ENCODE measurements at regions not wholly inside any gene's neighbourhood (a gene's known extent, or its start where the extent isn't known, plus 50 kb on each side); places are given as distances from the start of the nearest gene placed in this dataset.

GRCh38 chr4:79473439-79473724, 65.4 kb upstream of the GK2 start:
- DNase-seq: no peak
- H3K4me3 ChIP-seq: no peak overlapping the region
- H3K27ac ChIP-seq: no peak overlapping the region
- H3K4me1 ChIP-seq: no peaks in the 10 kb centered on the region
- intact Hi-C loops (cut with DNase I): no loop called here
- H3K27me3 ChIP-seq: no peaks in the 10 kb centered on the region
- H3K36me3 ChIP-seq: no peaks in the 10 kb centered on the region
- ATAC-seq: no peak
- peaks cover 0 to 4% of the 10 kb centered on the region in 2 donors for H3K9me3 ChIP-seq
- no peak for TF ChIP-seq CTCF (IDR thresholded peaks at IDR 0.05)

- Histone ChIP-seq H3K27ac (no peak overlapping the region), H3K4me1 (no peaks in the 10 kb centered on the region), H3K36me3 (no peaks in the 10 kb centered on the region), H3K27me3 (no peaks in the 10 kb centered on the region), H3K4me3 (no peak overlapping the region), H3K9me3 (peaks cover 0 to 4% of the 10 kb centered on the region in 2 donors)
- TF ChIP-seq CTCF (IDR thresholded peaks at IDR 0.05): no peak
- DNase-seq: no peak
- peak; percentile 40 for ATAC-seq
- intact Hi-C loops (cut with DNase I): no loop called here
Measured at GRCh38 chr4:79472693-79473438, 64.8 kb upstream of the GK2 start.

GRCh38 chr4:79472036-79472435, 64.0 kb upstream of the GK2 start:
- intact Hi-C loops (cut with DNase I): no loop called here
- H3K4me3 ChIP-seq: no peak overlapping the region
- no peak for TF ChIP-seq CTCF (IDR thresholded peaks at IDR 0.05)
- peaks cover 0 to under 1% of the 10 kb centered on the region in 2 donors for H3K9me3 ChIP-seq
- no peaks in the 10 kb centered on the region for H3K4me1 ChIP-seq
- ATAC-seq (no peak), DNase-seq (no peak)
- H3K27me3 ChIP-seq: no peaks in the 10 kb centered on the region
- H3K27ac ChIP-seq: no peak overlapping the region
- H3K36me3 ChIP-seq: no peaks in the 10 kb centered on the region

GRCh38 chr4:79471309-79471708, 63.3 kb upstream of the GK2 start:
- Histone ChIP-seq H3K27me3 (no peaks in the 10 kb centered on the region), H3K27ac (no peak overlapping the region), H3K4me1 (no peaks in the 10 kb centered on the region), H3K9me3 (no peaks in the 10 kb centered on the region), H3K4me3 (no peak overlapping the region), H3K36me3 (no peaks in the 10 kb centered on the region)
- intact Hi-C loops (cut with DNase I): no loop called here
- DNase-seq (no peak), ATAC-seq (no peak)
- TF ChIP-seq CTCF (IDR thresholded peaks at IDR 0.05): no peak

- intact Hi-C loops (cut with DNase I): no loop called here
- Histone ChIP-seq H3K4me3 (no peak overlapping the region), H3K27me3 (no peaks in the 10 kb centered on the region), H3K9me3 (no peaks in the 10 kb centered on the region), H3K27ac (no peak overlapping the region), H3K4me1 (no peaks in the 10 kb centered on the region), H3K36me3 (no peaks in the 10 kb centered on the region)
- DNase-seq: no peak
- TF ChIP-seq CTCF (IDR thresholded peaks at IDR 0.05): no peak
- ATAC-seq: no peak
Measured at GRCh38 chr4:79467246-79467932, 59.4 kb upstream of the GK2 start.

Data from left lung (tissue), 4 donors.